Uterus (tissue), 3 donors: ENCODE measurements at regions not wholly inside any gene's neighbourhood (a gene's known extent, or its start where the extent isn't known, plus 50 kb on each side); places are given as distances from the start of the nearest gene placed in this dataset.
"Not testable (repeated sequence)": the region's sequence is repeated elsewhere in the genome, so short reads cannot be mapped to it uniquely, and the experiment has no call there.

ENCODE experiments used
- DNase-seq, 2 donors: peaks; one replicate each; pipeline ENCODE4 v3.0.0-alpha.2; 2019 to 2020
- H3K27ac ChIP-seq, 2 donors: fragments of 200-600 bp; sonication (generic); 1 replicate in 1 of 2; 2 replicates in 1 of 2; pipeline ENCODE4 v1.5.1; 2016 to 2018
- H3K27me3 ChIP-seq, 2 donors: fragments of 200-600 bp; sonication (generic); one replicate each; pipeline ENCODE4 v1.5.1; 2018 to 2019; ENCODE audit warnings: control low read depth in 1 of 2
- H3K36me3 ChIP-seq, 2 donors: fragments of 200-600 bp; sonication (generic); one replicate each; pipeline ENCODE4 v1.5.1; 2019; ENCODE audit warnings: control low read depth in 1 of 2
- H3K4me1 ChIP-seq, 2 donors: fragments of 200-600 bp; sonication (generic); one replicate each; pipeline ENCODE4 v1.5.1; 2018 to 2019; ENCODE audit warnings: control low read depth in 1 of 2
- H3K4me3 ChIP-seq, 2 donors: fragments of 200-600 bp; sonication (generic); 1 replicate in 1 of 2; 2 replicates in 1 of 2; pipeline ENCODE4 v1.5.1; 2018 to 2019; ENCODE audit warnings: mild to moderate bottlenecking in 1 of 2
- H3K9me3 ChIP-seq, 2 donors: fragments of 200-600 bp; sonication (generic); one replicate each; pipeline ENCODE4 v1.5.1; 2019; ENCODE audit warnings: control low read depth in 1 of 2
- POLR2A ChIP-seq, 2 donors: fragments of 450-650 bp; IDR thresholded peaks; one replicate each; pipeline ENCODE4 v1.6.1; 2016; ENCODE audit warnings: antibody characterized with exemption in 2 of 2, mild to moderate bottlenecking in 1 of 2, moderate library complexity in 1 of 2
- intact Hi-C: fragments of 100-400 bp; cut with DNase I; formaldehyde crosslinking; loops from one replicate; pipeline ENCODE4 v1.15.1; 2023; ENCODE audit warnings: low total_unique reads
- TF ChIP-seq, protein P1 (sequence below), 4 experiments: fragments of 200-600 bp in 2 of 4; fragments of 450-650 bp in 2 of 4; sonication (generic) in 2 of 4; IDR thresholded peaks; one replicate each; pipeline ENCODE4 v1.5.1; 2016 to 2019; ENCODE audit warnings: antibody characterized with exemption in 4 of 4, mild to moderate bottlenecking in 2 of 4, moderate library complexity in 1 of 4
- donor health status: DM: yes; HTN: yes; CAD: no.

DNA sequence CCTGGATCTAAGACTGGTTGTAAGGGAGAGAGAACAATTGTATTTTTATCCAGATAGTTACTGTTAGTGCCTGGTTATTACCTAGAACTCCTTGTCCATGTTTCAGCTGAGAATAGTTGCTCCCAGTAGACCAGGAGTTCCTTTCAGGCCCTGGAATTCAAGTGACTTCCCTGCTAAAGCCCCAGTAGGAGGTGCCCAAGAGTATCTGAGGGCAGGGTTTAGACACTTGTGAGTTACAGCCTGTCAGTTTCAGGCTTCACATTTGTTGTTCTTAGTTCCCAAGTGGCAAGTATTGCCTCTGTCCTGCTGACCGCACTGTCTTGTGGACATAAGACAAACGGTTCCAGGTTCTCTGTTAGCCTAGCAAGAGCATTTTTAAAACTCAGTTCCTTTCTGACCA lies 743.9 kb upstream of the SEMA6A start:
- no peak overlapping the region for H3K27ac ChIP-seq
- no peak overlapping the region for H3K4me3 ChIP-seq
- TF ChIP-seq, protein P1, sequence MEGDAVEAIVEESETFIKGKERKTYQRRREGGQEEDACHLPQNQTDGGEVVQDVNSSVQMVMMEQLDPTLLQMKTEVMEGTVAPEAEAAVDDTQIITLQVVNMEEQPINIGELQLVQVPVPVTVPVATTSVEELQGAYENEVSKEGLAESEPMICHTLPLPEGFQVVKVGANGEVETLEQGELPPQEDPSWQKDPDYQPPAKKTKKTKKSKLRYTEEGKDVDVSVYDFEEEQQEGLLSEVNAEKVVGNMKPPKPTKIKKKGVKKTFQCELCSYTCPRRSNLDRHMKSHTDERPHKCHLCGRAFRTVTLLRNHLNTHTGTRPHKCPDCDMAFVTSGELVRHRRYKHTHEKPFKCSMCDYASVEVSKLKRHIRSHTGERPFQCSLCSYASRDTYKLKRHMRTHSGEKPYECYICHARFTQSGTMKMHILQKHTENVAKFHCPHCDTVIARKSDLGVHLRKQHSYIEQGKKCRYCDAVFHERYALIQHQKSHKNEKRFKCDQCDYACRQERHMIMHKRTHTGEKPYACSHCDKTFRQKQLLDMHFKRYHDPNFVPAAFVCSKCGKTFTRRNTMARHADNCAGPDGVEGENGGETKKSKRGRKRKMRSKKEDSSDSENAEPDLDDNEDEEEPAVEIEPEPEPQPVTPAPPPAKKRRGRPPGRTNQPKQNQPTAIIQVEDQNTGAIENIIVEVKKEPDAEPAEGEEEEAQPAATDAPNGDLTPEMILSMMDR (IDR thresholded peaks at IDR 0.05), result no peak
- TF ChIP-seq POLR2A (IDR thresholded peaks at IDR 0.05), result no peak
- no peaks in the 10 kb centered on the region for H3K4me1 ChIP-seq
- no peak for DNase-seq
- H3K27me3 ChIP-seq, result no peaks in the 10 kb centered on the region
- H3K36me3 ChIP-seq, result no peaks in the 10 kb centered on the region
- no peaks in the 10 kb centered on the region for H3K9me3 ChIP-seq
- intact Hi-C loops, result no loop called here

DNA sequence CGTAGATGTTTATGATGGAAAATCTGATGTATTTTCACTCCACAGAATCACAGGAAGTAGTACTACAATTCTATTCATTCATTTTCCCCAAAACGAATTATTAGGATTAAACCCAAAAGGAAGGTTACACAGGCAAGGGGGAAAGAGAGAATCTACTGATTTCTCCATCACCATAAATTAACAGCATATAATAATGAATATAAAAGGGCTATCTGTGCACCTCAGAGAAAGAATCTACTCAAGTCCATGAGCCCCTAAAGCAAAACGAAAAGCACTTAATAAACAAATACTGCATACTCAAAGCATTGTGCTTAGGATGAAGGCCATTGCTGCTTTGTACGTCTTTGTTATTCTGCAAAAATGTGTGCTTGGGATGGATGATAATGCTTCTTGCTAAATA lies 740.5 kb upstream of the SEMA6A start:
- Histone ChIP-seq H3K27ac (no peak overlapping the region), H3K36me3 (no peaks in the 10 kb centered on the region), H3K4me1 (no peaks in the 10 kb centered on the region), H3K9me3 (no peaks in the 10 kb centered on the region), H3K27me3 (no peaks in the 10 kb centered on the region), H3K4me3 (no peak overlapping the region)
- DNase-seq, result no peak
- intact Hi-C loops, result no loop called here
- no peak for TF ChIP-seq POLR2A (IDR thresholded peaks at IDR 0.05)
- TF ChIP-seq, protein P1 (IDR thresholded peaks at IDR 0.05), result no peak

DNA sequence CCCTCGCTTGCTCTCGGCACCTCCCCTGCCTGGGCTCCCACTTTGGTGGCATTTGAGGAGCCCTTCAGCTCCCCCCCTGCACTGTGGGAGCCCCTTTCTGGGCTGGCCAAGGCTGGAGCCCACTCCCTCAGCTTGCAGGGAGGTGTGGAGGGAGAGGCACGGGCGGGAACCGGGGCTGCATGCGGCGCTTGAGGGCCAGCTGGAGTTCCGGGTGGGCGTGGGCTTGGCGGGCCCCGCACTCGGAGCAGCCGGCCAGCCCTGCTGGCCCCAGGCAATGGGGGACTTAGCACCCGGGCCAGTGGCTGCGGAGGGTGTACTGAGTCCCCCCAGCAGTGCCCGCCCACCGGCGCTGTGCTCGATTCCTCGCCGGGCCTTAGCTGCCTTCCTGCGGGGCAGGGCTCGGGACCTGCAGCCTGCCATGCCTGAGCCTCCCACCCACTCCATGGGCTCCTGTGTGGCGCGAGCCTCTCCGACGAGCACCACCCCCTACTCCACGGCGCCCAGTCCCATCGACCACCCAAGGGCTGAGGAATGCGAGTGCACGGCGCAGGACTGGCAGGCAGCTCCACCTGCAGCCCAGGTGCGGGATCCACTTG lies 730.0 kb upstream of the SEMA6A start:
- H3K4me1 ChIP-seq, H3K36me3 ChIP-seq, DNase-seq, H3K27ac ChIP-seq, H3K27me3 ChIP-seq, H3K9me3 ChIP-seq, intact Hi-C loops, H3K4me3 ChIP-seq: not testable (repeated sequence)

DNA sequence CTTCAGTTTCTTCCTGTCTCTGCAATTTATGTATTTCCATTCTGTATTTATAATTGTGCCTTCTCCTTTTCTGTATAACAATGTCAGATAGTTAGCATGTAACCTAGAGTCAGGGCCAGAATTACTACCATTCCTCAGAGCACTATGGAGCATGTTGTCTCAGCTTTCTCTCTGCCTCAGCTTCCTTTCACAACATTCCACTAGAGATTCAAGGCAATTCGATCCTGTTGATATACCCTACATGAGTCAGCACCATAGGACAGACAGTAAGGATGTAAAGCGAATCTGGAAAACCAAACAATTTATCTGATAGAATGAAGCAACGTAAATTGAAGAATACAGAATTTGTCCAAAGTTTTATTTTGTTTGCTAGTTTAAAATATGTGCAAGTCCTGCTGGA lies 728.3 kb upstream of the SEMA6A start:
- no peaks in the 10 kb centered on the region for H3K27me3 ChIP-seq
- no peak for TF ChIP-seq POLR2A (IDR thresholded peaks at IDR 0.05)
- TF ChIP-seq, protein P1 (IDR thresholded peaks at IDR 0.05), result no peak
- H3K9me3 ChIP-seq, result no peaks in the 10 kb centered on the region
- H3K4me3 ChIP-seq, result no peak overlapping the region
- no peaks in the 10 kb centered on the region for H3K4me1 ChIP-seq
- H3K36me3 ChIP-seq, result no peaks in the 10 kb centered on the region
- DNase-seq, result no peak
- H3K27ac ChIP-seq, result no peak overlapping the region
- intact Hi-C loops, result no loop called here

DNA sequence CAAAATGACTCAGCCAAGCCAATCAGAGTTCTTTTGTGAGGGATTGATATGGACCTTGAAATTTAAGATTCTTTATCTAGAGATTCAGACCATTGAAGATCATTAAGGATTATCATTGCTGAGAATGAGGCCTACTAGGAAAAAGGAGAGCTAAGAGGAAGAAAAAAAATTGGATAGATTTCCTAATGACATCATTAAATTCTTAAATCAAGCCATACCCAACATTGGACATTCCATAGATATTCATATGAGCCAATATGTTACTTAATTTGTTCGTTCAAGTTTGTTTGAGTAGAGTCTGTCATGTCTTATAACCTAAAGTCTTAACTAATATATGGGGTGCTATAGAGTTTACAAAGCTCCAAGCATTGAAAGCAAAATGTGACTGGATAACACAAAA lies 727.9 kb upstream of the SEMA6A start:
- H3K4me3 ChIP-seq, result no peak overlapping the region
- TF ChIP-seq, protein P1 (IDR thresholded peaks at IDR 0.05), result no peak
- TF ChIP-seq POLR2A (IDR thresholded peaks at IDR 0.05), result no peak
- intact Hi-C loops, result no loop called here

DNA sequence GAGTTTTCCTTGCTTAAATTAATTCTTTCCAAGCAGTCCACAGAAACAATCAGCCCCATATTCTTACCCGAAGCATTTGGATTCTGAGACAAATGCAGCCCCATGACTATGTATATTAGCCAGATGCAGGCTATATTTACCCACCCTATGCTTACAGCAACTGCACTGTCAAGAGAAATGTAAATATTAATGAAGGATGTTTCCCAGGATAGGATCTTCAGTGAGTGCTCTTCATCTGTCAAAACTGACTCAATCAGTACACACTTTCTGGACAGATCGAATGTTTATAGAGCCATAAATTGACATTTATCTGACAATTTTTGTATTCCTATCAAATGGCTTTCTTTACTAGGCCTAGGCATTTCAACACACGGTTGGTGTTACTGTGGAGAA lies 725.3 kb upstream of the SEMA6A start:
- Histone ChIP-seq H3K9me3 (no peaks in the 10 kb centered on the region), H3K4me1 (no peaks in the 10 kb centered on the region), H3K27ac (no peak overlapping the region), H3K36me3 (no peaks in the 10 kb centered on the region), H3K27me3 (no peaks in the 10 kb centered on the region), H3K4me3 (no peak overlapping the region)
- TF ChIP-seq POLR2A (IDR thresholded peaks at IDR 0.05), result no peak
- intact Hi-C loops, result no loop called here
- no peak for DNase-seq

More for the DNA sequence above, 727.9 kb upstream of the SEMA6A start:
- no peaks in the 10 kb centered on the region for H3K27me3 ChIP-seq
- H3K4me1 ChIP-seq, result no peaks in the 10 kb centered on the region
- DNase-seq, result no peak
- H3K36me3 ChIP-seq, result no peaks in the 10 kb centered on the region
- no peak overlapping the region for H3K27ac ChIP-seq
- H3K9me3 ChIP-seq, result no peaks in the 10 kb centered on the region
